H1 (cell line): ENCODE measurements at regions not wholly inside any gene's neighbourhood (a gene's known extent, or its start where the extent isn't known, plus 50 kb on each side); places are given as distances from the start of the nearest gene placed in this dataset.

Experiments used
- CTCF ChIA-PET: fragments of 300-600 bp; sonication (Branson Sonifier 250); formaldehyde crosslinking; loops from one replicate; lab custom pipeline; 2021; ENCODE audit not compliant: partially characterized antibody; lab: Charles Lee
- POLR2A ChIA-PET: fragments of 300-600 bp; sonication (Branson Sonifier 250); formaldehyde crosslinking; loops from one replicate; lab custom pipeline; 2021; ENCODE audit warnings: inconsistent platforms; ENCODE audit not compliant: partially characterized antibody; lab: Charles Lee
- DNase-seq, 2 experiments: peaks; one replicate each; pipeline versions ENCODE4 v3.0.0 to v3.0.0-alpha.2; 2010 to 2022; ENCODE audit warnings: low spot score in 2 of 2, low read depth in 1 of 2, mixed read lengths in 1 of 2
- FAIRE-seq: peaks from 2 replicates; lab custom pipeline; 2011; peaks lifted over from hg19 to GRCh38; lab: Jason Lieb, UNC
- H2AFZ ChIP-seq: 2 replicates; pipeline ENCODE4 v1.8.1; 2012; ENCODE audit warnings: low read length, inconsistent platforms
- H2AK5ac ChIP-seq: 2 replicates; pipeline ENCODE4 v1.6.1; 2013; ENCODE audit warnings: low read depth, low read length
- H2BK120ac ChIP-seq: replicated peaks from 2 replicates; pipeline ENCODE3; 2013; ENCODE audit warnings: low read depth, low read length, inconsistent platforms
- H2BK12ac ChIP-seq: 2 replicates; pipeline ENCODE4 v1.6.1; 2013; ENCODE audit warnings: low read depth, low read length
- H2BK15ac ChIP-seq: 2 replicates; pipeline ENCODE4 v1.6.1; 2013; ENCODE audit warnings: low read length
- H2BK20ac ChIP-seq: 2 replicates; pipeline ENCODE4 v1.6.1; 2013; ENCODE audit warnings: low read length
- H2BK5ac ChIP-seq: 2 replicates; pipeline ENCODE4 v1.6.1; 2013; ENCODE audit warnings: low read depth, low read length
- H3K14ac ChIP-seq: 2 replicates; pipeline ENCODE4 v1.6.1; 2013; ENCODE audit warnings: inconsistent platforms; ENCODE audit not compliant: insufficient read length
- H3K18ac ChIP-seq: 2 replicates; pipeline ENCODE4 v1.6.1; 2013; ENCODE audit warnings: low read length; ENCODE audit errors: extremely low read depth
- H3K23ac ChIP-seq: 2 replicates; pipeline ENCODE4 v1.6.1; 2013; ENCODE audit warnings: inconsistent platforms; ENCODE audit not compliant: insufficient read length
- H3K23me2 ChIP-seq: 2 replicates; pipeline ENCODE4 v1.6.1; 2013; ENCODE audit warnings: low read depth, low read length
- H3K27ac ChIP-seq: 2 replicates; pipeline ENCODE4 v1.6.1; 2011; ENCODE audit warnings: low read depth, low read length, inconsistent platforms
- H3K27me3 ChIP-seq, 4 experiments: replicated peaks in 1 of 4; 1 replicate in 1 of 4; 2 replicates in 3 of 4; pipeline versions ENCODE4 v1.6.1 to v1.8.1; 2011 to 2013; ENCODE audit warnings: low read length in 3 of 4, mild to moderate bottlenecking in 3 of 4, inconsistent platforms in 2 of 4, mixed read lengths in 2 of 4, moderate library complexity in 1 of 4; ENCODE audit not compliant: control insufficient read depth in 3 of 4, insufficient read depth in 3 of 4; ENCODE audit errors: extremely low read depth in 1 of 4
- H3K36me3 ChIP-seq, 4 experiments: 2 replicates each; pipeline versions ENCODE4 v1.6.1 to v1.8.1; 2011 to 2013; ENCODE audit warnings: mild to moderate bottlenecking in 4 of 4, low read length in 3 of 4, moderate library complexity in 2 of 4, control low read depth in 1 of 4, inconsistent platforms in 1 of 4; ENCODE audit not compliant: insufficient read depth in 4 of 4, control insufficient read depth in 2 of 4
- H3K4ac ChIP-seq: replicated peaks from 2 replicates; pipeline ENCODE3; 2013; ENCODE audit warnings: low read length, low read depth, mixed read lengths, inconsistent platforms; ENCODE audit not compliant: insufficient read length
- H3K4me1 ChIP-seq, 4 experiments: replicated peaks in 1 of 4; 1 replicate in 1 of 4; 2 replicates in 3 of 4; pipeline versions ENCODE4 v1.6.1 to v1.8.1; 2011 to 2013; ENCODE audit warnings: low read length in 3 of 4, inconsistent platforms in 2 of 4, mixed read lengths in 1 of 4; ENCODE audit not compliant: insufficient read depth in 4 of 4, control insufficient read depth in 3 of 4
- H3K4me2 ChIP-seq, 2 experiments: 2 replicates each; pipeline versions ENCODE4 v1.6.1 to v1.8.1; 2011 to 2013; ENCODE audit warnings: low read depth in 2 of 2, low read length in 2 of 2, control low read depth in 1 of 2, inconsistent platforms in 1 of 2, mild to moderate bottlenecking in 1 of 2; ENCODE audit not compliant: insufficient read depth in 1 of 2
- H3K4me3 ChIP-seq, 4 experiments: fragments of 200-600, 300-600 bp in 1 of 4; sonication (generic), shearing (Covaris generic), sonication (Bioruptor Twin) in 1 of 4; 2 replicates each; pipeline versions ENCODE4 v1.5.1 to v1.8.1; 2011 to 2016; ENCODE audit warnings: low read length in 4 of 4, low read depth in 3 of 4, control low read depth in 2 of 4, inconsistent platforms in 2 of 4, mild to moderate bottlenecking in 2 of 4, mixed read lengths in 1 of 4, moderate library complexity in 1 of 4; ENCODE audit not compliant: insufficient read depth in 2 of 4; ENCODE audit errors: extremely low read depth in 1 of 4
- H3K56ac ChIP-seq: replicated peaks from 2 replicates; pipeline ENCODE3; 2013; ENCODE audit warnings: low read depth, mild to moderate bottlenecking, mixed read lengths, low read length, inconsistent platforms; ENCODE audit not compliant: insufficient read length
- H3K79me1 ChIP-seq: 2 replicates; pipeline ENCODE4 v1.6.1; 2013; ENCODE audit warnings: low read depth, low read length, control low read depth
- H3K79me2 ChIP-seq, 2 experiments: 2 replicates each; pipeline versions ENCODE4 v1.6.1 to v1.8.1; 2012 to 2013; ENCODE audit warnings: low read length in 2 of 2, mild to moderate bottlenecking in 2 of 2, inconsistent platforms in 1 of 2; ENCODE audit not compliant: insufficient read depth in 2 of 2, control insufficient read depth in 1 of 2
- H3K9ac ChIP-seq, 4 experiments: replicated peaks in 1 of 4; 1 replicate in 1 of 4; 2 replicates in 3 of 4; pipeline versions ENCODE4 v1.6.1 to v1.8.1; 2011 to 2013; ENCODE audit warnings: low read depth in 3 of 4, low read length in 3 of 4, control low read depth in 2 of 4, mild to moderate bottlenecking in 2 of 4, moderate library complexity in 2 of 4, inconsistent platforms in 1 of 4; ENCODE audit errors: extremely low read depth in 1 of 4
- H3K9me3 ChIP-seq, 2 experiments: 2 replicates each; pipeline versions ENCODE4 v1.6.1 to v1.8.1; 2012 to 2013; ENCODE audit warnings: mild to moderate bottlenecking in 2 of 2, moderate library complexity in 2 of 2, control low read depth in 1 of 2, inconsistent platforms in 1 of 2, low read depth in 1 of 2, low read length in 1 of 2, mixed read lengths in 1 of 2; ENCODE audit not compliant: insufficient read depth in 2 of 2
- H4K20me1 ChIP-seq, 2 experiments: replicated peaks in 1 of 2; 2 replicates each; pipeline versions ENCODE3 to v1.8.1; 2011 to 2013; ENCODE audit warnings: inconsistent platforms in 2 of 2, low read length in 2 of 2, mild to moderate bottlenecking in 1 of 2; ENCODE audit not compliant: insufficient read depth in 2 of 2, control insufficient read depth in 1 of 2
- H4K5ac ChIP-seq: 2 replicates; pipeline ENCODE4 v1.6.1; 2013; ENCODE audit warnings: low read length, low read depth, mixed read lengths, inconsistent platforms; ENCODE audit not compliant: insufficient read length
- H4K8ac ChIP-seq: 2 replicates; pipeline ENCODE4 v1.8.0; 2013; ENCODE audit warnings: mild to moderate bottlenecking, moderate library complexity, low read length, inconsistent platforms; ENCODE audit not compliant: insufficient read depth; ENCODE audit errors: extremely low read depth
- H4K91ac ChIP-seq: replicated peaks from 2 replicates; pipeline ENCODE3; 2013; ENCODE audit warnings: low read length, mixed read lengths, inconsistent platforms; ENCODE audit not compliant: insufficient read length
- CBX5 ChIP-seq: fragments of 300-800, 300-1000 bp; sonication (generic); IDR thresholded peaks from 2 replicates; pipeline ENCODE4 v1.7.1; 2016; ENCODE audit warnings: antibody characterized with exemption, low read length, low read depth
- EP300 ChIP-seq, 2 experiments: IDR thresholded peaks; 1 replicate in 1 of 2; 2 replicates in 1 of 2; pipeline ENCODE4 v1.6.1; 2011 to 2012; ENCODE audit warnings: low read depth in 2 of 2, low read length in 2 of 2, mild to moderate bottlenecking in 2 of 2, borderline replicate concordance in 1 of 2, inconsistent platforms in 1 of 2, moderate library complexity in 1 of 2
- EZH2 ChIP-seq: fragments of 200-600 bp; sonication (generic); IDR thresholded peaks from 2 replicates; pipeline ENCODE4 v1.7.1; 2012; ENCODE audit warnings: low read depth, mild to moderate bottlenecking, moderate library complexity, low read length, inconsistent platforms; ENCODE audit not compliant: severe bottlenecking
- FOSL1 ChIP-seq: IDR thresholded peaks from 2 replicates; pipeline ENCODE4 v1.6.1; 2011; ENCODE audit warnings: mild to moderate bottlenecking, low read depth, low read length, moderate library complexity; ENCODE audit not compliant: insufficient read depth
- JUND ChIP-seq: IDR thresholded peaks from 2 replicates; pipeline ENCODE4 v1.6.1; 2011; ENCODE audit warnings: mild to moderate bottlenecking, improper control_type of control experiment, low read length
- POU5F1 ChIP-seq: IDR thresholded peaks from 2 replicates; pipeline ENCODE4 v1.6.1; 2011; ENCODE audit warnings: low read depth, mild to moderate bottlenecking, low read length, moderate library complexity
- RXRA ChIP-seq: IDR thresholded peaks from 2 replicates; pipeline ENCODE4 v1.6.1; 2011; ENCODE audit warnings: low read depth, mild to moderate bottlenecking, low read length, moderate library complexity; ENCODE audit not compliant: insufficient read depth
- SP4 ChIP-seq: IDR thresholded peaks from 2 replicates; pipeline ENCODE4 v1.6.1; 2012; ENCODE audit warnings: low read length, inconsistent platforms
- SUZ12 ChIP-seq: fragments of 200-600 bp; sonication (generic); IDR thresholded peaks from 2 replicates; pipeline ENCODE4 v1.6.1; 2012; ENCODE audit warnings: mild to moderate bottlenecking, inconsistent platforms, low read length, moderate library complexity, mixed read lengths
- TCF12 ChIP-seq: IDR thresholded peaks from 2 replicates; pipeline ENCODE4 v1.6.1; 2011; ENCODE audit warnings: low read depth, mild to moderate bottlenecking, low read length
- WGBS, 2 experiments: shearing (Covaris generic) in 1 of 2; methylation state at CpG; one replicate each; pipeline versions ENCODE4 v1.1.6 to v1.1.7; 2013 to 2015; ENCODE audit warnings: low lambda C conversion rate in 2 of 2, mixed read lengths in 2 of 2, inconsistent platforms in 1 of 2, low coverage in 1 of 2, missing lambda C conversion rate in 1 of 2; ENCODE audit not compliant: insufficient replicate concordance in 2 of 2, insufficient coverage in 1 of 2, insufficient read length in 1 of 2; ENCODE audit errors: extremely low coverage in 1 of 2, missing lambda C conversion rate in 1 of 2; 5-methylcytosine and 5-hydroxymethylcytosine counted together

GRCh38 chr6:9126878-9127560 is 691.7 kb upstream of the SLC35B3 start:
- 95% methylated on average over 10 of the region's 10 CpGs; no CpG with 5 or more reads in 1 of the 2 experiments for WGBS, 2 experiments
- H3K9me3 ChIP-seq, result no peaks in the 10 kb centered on the region
- H3K36me3 ChIP-seq, result no peaks in the 10 kb centered on the region
- H2BK120ac ChIP-seq, result no peak overlapping the region
- no peaks in the 10 kb centered on the region for H3K79me1 ChIP-seq
- FAIRE-seq, result no peak
- no peaks in the 10 kb centered on the region for H3K27me3 ChIP-seq
- no peak overlapping the region for H3K14ac ChIP-seq
- H3K4me3 ChIP-seq, result no peak overlapping the region
- H2AK5ac ChIP-seq, result no peak overlapping the region
- no peak overlapping the region for H3K18ac ChIP-seq
- H2BK20ac ChIP-seq, result no peak overlapping the region
- H3K79me2 ChIP-seq, result no peaks in the 10 kb centered on the region
- no peak overlapping the region for H2BK12ac ChIP-seq
- no peaks in the 10 kb centered on the region for H3K4me1 ChIP-seq
- no peak overlapping the region for H3K27ac ChIP-seq
- H2BK5ac ChIP-seq, result no peak overlapping the region
- no peak overlapping the region for H3K9ac ChIP-seq
- H2BK15ac ChIP-seq, result no peak overlapping the region
- POLR2A ChIA-PET, result no interaction called here
- no peak overlapping the region for H4K91ac ChIP-seq
- H3K4me2 ChIP-seq, result no peak overlapping the region
- no peaks in the 10 kb centered on the region for H4K20me1 ChIP-seq
- H4K8ac ChIP-seq, result no peak overlapping the region
- no peak for DNase-seq
- CTCF ChIA-PET, result interaction anchor here (1.0 kb wide), 1 partner anchor 144 kb away, joined by 3 read pairs; no protein-coding TSS in a partner anchor
- H4K5ac ChIP-seq, result no peak overlapping the region
- H3K4ac ChIP-seq, result no peak overlapping the region
- H3K23ac ChIP-seq, result no peak overlapping the region
- TF ChIP-seq RXRA (no peak), SUZ12 (no peak), FOSL1 (no peak), TCF12 (no peak), POU5F1 (no peak), EZH2 (no peak), EP300 (IDR thresholded peaks at IDR 0.05; ENCODE audit: borderline replicate concordance in 1 of 2, low read depth in 2 of 2, low read length in 2 of 2) (no peak), JUND (no peak), CBX5 (no peak), SP4 (no peak)
- no peaks in the 10 kb centered on the region for H3K23me2 ChIP-seq
- no peak overlapping the region for H2AFZ ChIP-seq
- H3K56ac ChIP-seq, result no peak overlapping the region
